DMS 273 (cell line): ENCODE measurements at regions not wholly inside any gene's neighbourhood (a gene's known extent, or its start where the extent isn't known, plus 50 kb on each side); places are given as distances from the start of the nearest gene placed in this dataset.
"Not testable (repeated sequence)": the region's sequence is repeated elsewhere in the genome, so short reads cannot be mapped to it uniquely, and the experiment has no call there.

ENCODE experiments used
- DNase-seq: peaks from one replicate; lab custom pipeline; 2025; ENCODE audit not compliant: unreplicated experiment; lab: John Stamatoyannopoulos, UW

DNA sequence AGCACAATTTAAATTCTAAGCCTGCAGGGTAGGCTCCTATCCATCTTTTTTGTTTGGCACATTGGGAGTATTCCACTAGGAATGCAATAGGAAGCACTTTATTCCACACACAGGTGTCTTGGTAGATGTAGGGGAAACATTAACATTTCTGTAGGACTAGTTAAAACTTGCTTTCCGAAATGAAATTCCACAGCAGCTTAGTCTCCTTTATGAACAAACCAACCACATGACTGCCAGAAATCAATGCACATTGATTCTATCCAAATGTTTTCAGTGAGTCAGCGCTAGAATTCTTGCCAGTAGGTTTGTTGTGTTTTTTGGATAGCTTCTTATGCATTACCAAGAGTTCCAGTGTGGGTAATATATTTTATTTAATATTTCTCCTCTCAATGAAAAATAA is 207.9 kb upstream of the CSNK1A1L start:
- DNase-seq, result no peak

DNA sequence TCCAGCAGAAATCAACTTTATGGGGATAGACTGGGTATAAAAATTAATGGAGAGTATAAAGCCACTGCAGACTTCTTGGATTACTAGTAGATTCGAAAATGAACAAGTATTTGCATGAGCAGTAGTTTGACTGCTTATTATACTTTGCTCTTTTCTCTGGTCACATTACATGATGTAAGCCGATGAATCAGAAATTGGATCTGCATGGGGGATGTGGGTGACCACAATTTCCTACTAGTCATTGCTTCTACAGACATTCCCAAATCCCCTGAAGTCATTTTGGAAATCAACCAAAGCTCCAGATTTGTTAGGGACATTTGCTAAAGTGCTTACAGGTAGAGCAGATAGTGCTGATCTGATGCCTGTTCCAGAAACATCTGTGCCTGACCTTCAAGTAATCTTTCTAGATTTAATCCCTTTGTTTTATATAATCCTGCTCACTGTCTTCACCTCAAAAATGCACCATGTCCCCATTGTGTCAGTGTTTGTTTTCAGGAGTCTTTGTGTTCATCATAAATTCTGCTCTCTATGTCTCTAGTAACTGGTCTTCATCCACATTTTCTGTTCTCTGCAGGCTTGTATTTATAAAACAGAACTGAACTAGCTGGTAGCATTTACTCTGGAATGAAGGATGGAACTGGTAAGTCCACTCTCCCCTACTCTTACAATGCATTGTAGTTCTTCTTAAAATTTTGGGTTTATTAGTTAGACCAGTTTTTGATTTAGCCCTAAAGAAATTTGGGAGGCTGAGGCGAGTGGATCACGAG is 201.5 kb upstream of the CSNK1A1L start:
- no peak for DNase-seq

GRCh38 chr13:37303606-37304005 is 198.1 kb upstream of the CSNK1A1L start:
- no peak for DNase-seq

DNA sequence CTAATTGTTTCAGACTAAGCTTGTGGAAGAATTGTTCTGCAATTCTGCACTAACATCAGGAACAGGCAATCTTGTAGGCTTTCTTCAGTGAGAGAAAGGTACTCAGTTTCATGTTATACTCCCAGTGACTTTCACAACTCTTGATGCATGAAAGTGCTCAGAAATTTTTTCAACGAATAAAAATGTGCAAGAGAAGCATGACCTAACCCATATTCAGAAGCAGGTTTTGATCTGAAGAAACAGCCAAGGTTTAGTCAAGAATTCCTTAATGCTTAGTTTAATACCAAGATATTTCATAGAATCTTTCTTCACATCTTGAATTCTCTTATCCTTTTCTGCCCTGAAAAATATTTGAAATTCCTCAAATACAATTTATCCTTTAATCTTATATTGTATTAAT is 197.2 kb upstream of the CSNK1A1L start:
- DNase-seq, result no peak

GRCh38 chr13:37295573-37295972 is 190.1 kb upstream of the CSNK1A1L start:
- no peak for DNase-seq

DNA sequence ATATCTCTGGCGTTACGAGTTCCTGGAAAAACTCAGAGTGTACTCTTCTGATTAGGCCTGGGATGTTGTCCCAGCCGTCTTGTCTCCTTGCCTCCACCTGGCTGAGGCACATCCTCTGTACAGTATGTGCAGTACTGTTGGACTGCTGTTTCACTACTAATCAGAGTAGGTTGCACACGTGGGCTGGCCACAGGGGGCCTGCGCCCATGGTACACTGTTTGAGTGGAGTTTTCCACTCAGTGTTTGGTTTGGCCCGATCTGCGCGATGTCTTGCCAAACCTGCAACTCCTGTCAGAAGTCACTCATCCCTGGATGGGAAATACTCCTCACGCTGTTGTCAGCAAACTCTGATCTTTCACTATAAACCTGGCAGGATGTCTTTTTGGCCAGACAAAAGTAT is 189.6 kb upstream of the CSNK1A1L start:
- DNase-seq, result no peak

DNA sequence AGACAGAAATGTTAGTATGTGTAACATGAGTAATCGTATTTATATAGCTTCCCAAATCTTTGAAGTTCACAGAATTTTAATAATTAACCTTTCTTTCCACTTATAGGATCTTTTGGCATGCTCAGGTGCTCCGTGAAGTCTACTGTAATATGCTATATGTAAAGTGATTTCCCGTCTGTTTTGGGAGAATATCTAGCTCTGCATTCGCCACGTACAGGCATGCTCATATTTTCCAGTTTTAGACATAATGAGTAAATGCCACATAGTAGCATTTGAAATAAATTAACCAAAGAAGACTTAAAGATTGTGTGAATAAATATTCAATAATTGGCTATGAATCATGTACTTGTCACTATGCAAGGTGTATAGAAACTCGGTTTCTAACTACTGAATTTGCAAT is 189.0 kb upstream of the CSNK1A1L start:
- DNase-seq, result no peak

DNA sequence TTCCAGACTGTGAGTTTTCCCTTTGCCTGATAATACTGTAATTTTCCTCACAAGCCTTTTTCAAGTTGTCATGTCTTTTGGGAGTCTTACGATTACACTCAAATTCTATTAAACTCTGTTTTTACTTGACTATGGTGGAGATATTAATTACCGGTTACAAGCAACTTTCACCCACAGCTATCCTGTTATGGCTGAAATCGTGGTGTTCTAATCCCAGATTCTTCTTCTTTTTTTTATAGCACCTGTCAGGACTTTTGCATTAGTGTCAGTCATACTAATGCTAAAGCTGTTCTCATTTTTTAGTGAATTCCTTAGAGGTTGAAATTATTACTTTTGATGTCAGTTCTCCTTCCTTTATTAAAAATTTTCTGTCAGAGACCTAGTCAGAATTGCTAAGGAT is 187.8 kb upstream of the CSNK1A1L start:
- no peak for DNase-seq

DNA sequence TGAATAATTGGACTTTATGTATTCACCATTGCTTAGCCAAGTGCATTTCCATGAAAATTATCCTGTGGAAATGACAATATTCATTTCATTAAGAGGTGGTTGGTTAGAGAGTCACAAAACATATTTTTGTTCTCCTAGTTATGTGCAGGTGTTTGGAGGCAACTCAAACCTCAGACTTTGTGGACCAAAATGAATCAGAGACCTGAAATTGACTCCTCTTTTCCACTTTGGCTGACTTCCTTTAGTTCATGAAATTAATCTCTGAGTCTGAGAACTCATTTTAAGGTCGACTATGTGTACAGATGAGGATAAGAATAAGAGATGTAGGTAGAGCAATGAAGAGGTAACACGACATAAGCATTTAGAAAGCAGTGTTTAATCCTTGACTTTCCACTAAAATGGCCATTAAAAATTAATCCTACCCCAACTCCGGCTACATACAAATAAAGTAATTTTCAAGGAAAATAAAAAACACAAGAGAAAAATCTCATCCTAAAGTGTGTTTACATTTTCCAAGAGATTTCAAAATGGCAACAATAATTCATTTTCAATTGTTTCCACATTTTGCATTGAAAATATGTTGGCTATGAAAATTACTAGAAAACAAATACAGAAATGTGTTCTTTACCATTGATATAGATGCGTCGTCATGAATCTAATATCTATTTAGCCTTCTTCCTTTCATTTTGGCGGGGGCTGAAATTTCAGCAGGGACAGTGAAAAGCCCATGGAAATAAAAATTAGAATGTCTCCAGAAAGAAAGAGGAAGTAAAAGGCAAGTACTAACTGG is 185.4 kb upstream of the CSNK1A1L start:
- no peak for DNase-seq

- DNase-seq, result no peak
These were observed 183.9 kb upstream of the CSNK1A1L start for GRCh38 chr13:37289212-37289935.

- no peak for DNase-seq
These were observed 182.7 kb upstream of the CSNK1A1L start for GRCh38 chr13:37288057-37288720.

DNA sequence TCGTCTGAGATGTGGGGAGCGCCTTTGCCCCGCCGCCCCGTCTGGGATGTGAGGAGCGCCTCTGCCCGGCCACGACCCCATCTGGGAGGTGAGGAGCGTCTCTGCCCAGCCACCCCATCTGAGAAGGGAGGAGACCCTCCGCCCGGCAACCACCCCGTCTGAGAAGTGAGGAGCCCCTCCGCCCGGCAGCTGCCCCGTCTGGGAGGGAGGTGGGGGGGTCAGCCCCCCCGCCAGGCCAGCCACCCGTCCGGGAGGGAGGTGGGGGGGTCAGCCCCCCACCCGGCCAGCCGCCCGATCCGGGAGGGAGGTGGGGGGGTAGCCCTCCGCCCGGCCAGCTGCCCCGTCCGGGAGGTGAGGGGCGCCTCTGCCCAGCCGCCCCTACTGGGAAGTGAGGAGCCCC is 174.8 kb upstream of the CSNK1A1L start:
- not testable (repeated sequence) for DNase-seq

- DNase-seq, result no peak
These were observed 172.1 kb upstream of the CSNK1A1L start for GRCh38 chr13:37277435-37278144.

DNA sequence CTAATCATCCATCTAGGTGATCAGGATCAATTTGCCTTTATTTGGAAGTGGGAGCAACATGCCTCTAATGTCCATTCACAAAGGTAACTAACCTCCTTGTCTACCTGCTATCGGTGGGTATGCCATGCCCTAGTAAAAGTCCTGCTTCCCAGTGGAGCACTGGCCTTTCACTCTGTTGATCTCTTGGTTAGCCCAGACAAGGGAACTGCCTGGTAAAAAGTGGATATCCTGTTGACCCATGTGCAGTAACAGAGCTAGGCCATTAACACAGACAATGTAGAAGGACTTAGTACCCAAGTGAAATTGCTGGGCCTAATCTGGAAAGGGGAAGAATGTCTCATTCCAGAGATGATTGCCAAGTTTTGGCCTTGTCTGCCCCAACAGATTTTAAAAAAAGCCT is 171.5 kb upstream of the CSNK1A1L start:
- DNase-seq, result no peak

DNA sequence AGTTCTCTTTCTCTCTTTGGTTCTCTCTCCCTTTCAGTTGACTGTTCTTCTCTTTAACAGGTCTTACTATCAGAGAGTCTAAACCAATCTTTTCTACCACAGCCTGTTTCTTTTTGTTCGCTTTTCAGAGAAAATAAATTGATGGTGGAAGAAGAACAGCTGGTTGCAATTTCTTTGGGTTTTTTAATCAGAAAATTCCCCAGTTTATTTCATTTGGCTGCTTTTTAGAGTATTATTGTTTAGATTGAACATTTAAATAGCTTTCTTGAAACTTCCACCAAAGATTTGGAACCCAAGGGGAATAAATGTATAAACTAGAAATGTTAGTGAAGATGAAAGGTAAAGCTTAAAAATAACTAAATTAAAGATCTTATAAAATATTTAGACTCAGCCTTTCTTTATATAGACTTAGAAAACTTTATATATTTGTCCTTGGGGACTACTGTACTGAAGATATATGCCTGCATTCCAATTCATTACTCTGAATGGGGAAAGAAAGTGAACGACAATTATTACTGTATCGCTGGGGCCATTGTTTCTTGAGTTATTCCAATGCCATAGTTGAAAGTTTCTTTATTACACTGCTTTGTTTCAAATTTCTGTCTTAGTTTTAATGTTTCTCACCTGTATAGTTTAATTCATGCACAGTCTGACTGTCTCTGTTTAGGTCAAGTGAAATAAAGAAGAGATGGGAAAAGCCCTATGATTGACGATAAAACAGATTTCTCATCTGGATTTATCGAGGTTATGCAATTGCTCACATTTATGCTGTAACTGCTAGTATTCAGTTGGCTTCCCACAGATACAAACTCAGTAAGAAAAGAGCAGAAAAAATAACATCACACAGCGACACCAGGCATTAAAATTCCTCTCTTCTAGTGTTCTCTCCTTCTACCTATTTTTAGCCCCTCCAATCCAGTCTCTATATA is 169.4 kb upstream of the CSNK1A1L start:
- DNase-seq, result no peak

DNA sequence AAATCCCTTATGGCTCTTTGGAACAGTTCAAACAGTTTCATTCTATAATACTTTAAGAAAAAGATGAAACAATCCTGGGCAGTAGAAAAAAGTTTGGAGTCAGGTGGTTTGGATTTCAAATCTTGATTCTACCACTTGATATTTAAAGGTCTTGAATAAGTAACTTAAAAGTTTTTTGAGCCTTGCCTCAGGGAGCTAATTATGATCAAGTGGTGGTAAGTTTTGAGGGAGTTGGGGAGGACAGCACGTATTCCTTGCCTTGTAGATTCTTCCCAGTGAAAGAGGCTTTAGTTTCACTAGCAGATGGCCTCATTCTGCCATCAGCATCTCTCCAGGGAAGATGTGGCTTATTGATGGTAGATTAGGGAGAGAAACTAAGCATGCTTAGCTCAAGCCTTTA is 168.4 kb upstream of the CSNK1A1L start:
- DNase-seq, result no peak

- DNase-seq, result no peak
These were observed 164.9 kb upstream of the CSNK1A1L start for GRCh38 chr13:37270226-37271001.

GRCh38 chr13:37263871-37264270 is 158.4 kb upstream of the CSNK1A1L start:
- no peak for DNase-seq

DNA sequence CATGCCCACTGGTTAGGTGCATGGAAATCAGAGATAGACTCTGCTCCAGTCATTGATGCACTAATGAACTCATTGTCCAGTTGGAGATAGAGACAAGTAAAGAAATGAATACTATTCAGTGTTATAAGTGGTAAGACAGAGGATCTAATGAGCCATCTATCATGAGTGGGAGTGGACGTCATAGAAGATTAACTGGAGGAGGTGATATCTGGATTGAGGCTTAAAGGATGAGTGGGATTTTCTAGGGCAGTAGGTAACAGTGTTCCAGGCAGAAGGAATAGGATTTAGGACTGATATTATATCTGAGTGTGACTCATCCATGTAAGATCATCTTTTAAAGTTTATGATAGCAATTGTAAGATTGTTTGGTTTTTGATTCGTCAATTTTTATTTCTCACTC is 152.2 kb upstream of the CSNK1A1L start:
- no peak for DNase-seq
